A549 (cell line): ENCODE measurements at regions not wholly inside any gene's neighbourhood (a gene's known extent, or its start where the extent isn't known, plus 50 kb on each side); places are given as distances from the start of the nearest gene placed in this dataset.

ENCODE experiments used
- CTCF ChIP-seq: fragments of >200 bp; sonication (Bioruptor Twin); formaldehyde crosslinking; IDR thresholded peaks from 3 replicates; pipeline ENCODE4 v1.5.1; 2016
- EP300 ChIP-seq, 2 experiments: fragments of >200 bp; sonication (Bioruptor Twin); formaldehyde crosslinking; IDR thresholded peaks; 2 replicates in 1 of 2; 3 replicates in 1 of 2; pipeline ENCODE4 v1.6.1; 2016 to 2017
- JUN ChIP-seq, 2 experiments: fragments of >200 bp; sonication (Bioruptor Twin); formaldehyde crosslinking; IDR thresholded peaks; 2 replicates in 1 of 2; 3 replicates in 1 of 2; pipeline ENCODE4 v1.6.1; 2016 to 2017

DNA sequence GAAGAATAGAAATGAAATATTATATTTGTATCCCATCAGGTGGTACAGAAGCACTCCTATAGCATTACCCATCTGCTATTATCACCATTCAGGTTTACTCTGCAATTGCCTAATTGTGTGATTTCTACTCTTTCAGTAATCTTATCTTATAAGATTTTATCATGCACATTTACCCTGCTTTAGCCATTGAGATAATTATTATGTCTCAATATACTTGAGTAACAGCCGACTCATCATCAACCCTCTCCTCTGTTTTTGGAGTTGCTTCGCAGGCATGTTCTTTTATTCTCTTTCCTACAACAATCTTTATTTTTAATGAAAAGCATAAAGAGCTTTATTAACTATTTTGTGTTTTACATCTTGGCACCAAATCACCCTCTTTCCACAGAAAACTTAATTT is 419.9 kb downstream of the LRIG3 start:
- TF ChIP-seq CTCF = no peak
- no peak for TF ChIP-seq JUN (IDR thresholded peaks at IDR 0.05)
- no peak for TF ChIP-seq EP300 (IDR thresholded peaks at IDR 0.05)
